B cell (primary cell): ENCODE measurements at regions not wholly inside any gene's neighbourhood (a gene's known extent, or its start where the extent isn't known, plus 50 kb on each side); places are given as distances from the start of the nearest gene placed in this dataset.

Experiments used
- EZH2 ChIP-seq: IDR thresholded peaks from 2 replicates; pipeline ENCODE4 v1.6.1; 2012; ENCODE audit warnings: borderline replicate concordance, low read depth, mild to moderate bottlenecking, moderate library complexity, low read length; ENCODE audit not compliant: insufficient read depth, poor library complexity, severe bottlenecking
- TF ChIP-seq, protein P1 (sequence below): fragments of 200-600 bp; IDR thresholded peaks from one replicate; pipeline ENCODE4 v1.8.0; 2022; ENCODE audit warnings: antibody characterized with exemption, mild to moderate bottlenecking

DNA sequence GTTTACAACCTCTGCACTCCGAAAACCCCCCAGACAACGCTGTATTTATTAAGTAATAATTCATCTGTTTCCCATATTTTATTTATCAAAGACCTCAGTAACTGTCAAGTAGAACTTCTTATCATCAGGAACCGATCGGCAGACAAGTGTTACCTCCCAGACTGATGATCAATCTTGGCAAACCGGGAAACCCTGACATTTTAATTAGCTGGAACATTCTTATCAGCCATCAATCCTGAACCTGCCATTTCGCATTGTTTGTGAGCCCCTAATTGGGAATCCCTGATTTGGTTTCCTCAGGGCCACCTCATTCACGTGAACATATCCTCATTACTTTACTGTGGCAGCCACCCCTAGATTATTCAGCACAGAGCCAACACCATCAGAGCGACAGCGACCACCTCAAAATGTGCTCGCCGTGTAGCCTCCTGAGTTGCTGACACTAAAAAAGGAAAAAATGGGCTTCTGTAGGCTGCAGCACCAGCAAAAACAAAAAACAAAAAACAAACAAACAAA is 93.6 kb upstream of the SDK1 start:
- TF ChIP-seq, protein P1, sequence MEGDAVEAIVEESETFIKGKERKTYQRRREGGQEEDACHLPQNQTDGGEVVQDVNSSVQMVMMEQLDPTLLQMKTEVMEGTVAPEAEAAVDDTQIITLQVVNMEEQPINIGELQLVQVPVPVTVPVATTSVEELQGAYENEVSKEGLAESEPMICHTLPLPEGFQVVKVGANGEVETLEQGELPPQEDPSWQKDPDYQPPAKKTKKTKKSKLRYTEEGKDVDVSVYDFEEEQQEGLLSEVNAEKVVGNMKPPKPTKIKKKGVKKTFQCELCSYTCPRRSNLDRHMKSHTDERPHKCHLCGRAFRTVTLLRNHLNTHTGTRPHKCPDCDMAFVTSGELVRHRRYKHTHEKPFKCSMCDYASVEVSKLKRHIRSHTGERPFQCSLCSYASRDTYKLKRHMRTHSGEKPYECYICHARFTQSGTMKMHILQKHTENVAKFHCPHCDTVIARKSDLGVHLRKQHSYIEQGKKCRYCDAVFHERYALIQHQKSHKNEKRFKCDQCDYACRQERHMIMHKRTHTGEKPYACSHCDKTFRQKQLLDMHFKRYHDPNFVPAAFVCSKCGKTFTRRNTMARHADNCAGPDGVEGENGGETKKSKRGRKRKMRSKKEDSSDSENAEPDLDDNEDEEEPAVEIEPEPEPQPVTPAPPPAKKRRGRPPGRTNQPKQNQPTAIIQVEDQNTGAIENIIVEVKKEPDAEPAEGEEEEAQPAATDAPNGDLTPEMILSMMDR, result no peak
- no peak for TF ChIP-seq EZH2
